Esophagus squamous epithelium (tissue), 5 donors: ENCODE measurements at regions not wholly inside any gene's neighbourhood (a gene's known extent, or its start where the extent isn't known, plus 50 kb on each side); places are given as distances from the start of the nearest gene placed in this dataset.

Experiments used
- DNase-seq: peaks from one replicate; lab custom pipeline; 2025; lab: John Stamatoyannopoulos, UW
- H3K27ac ChIP-seq, 4 donors: fragments of 200-600 bp; sonication (generic); one replicate each; pipeline ENCODE4 v1.5.1; 2016 to 2019; ENCODE audit warnings: mild to moderate bottlenecking in 1 of 4
- H3K27me3 ChIP-seq, 4 donors: fragments of 200-600 bp; sonication (generic); 1 replicate in 3 of 4; 2 replicates in 1 of 4; pipeline versions ENCODE4 v1.5.1 to v1.6.0; 2017 to 2021; ENCODE audit warnings: antibody characterized with exemption in 1 of 4
- H3K36me3 ChIP-seq, 3 donors: fragments of 200-600 bp; sonication (generic); one replicate each; pipeline ENCODE4 v1.5.1; 2016 to 2019
- H3K4me1 ChIP-seq, 3 donors: fragments of 200-600 bp; sonication (generic); one replicate each; pipeline ENCODE4 v1.5.1; 2017 to 2019
- H3K4me3 ChIP-seq, 4 donors: fragments of 200-600 bp; sonication (generic); 1 replicate in 3 of 4; 2 replicates in 1 of 4; pipeline ENCODE4 v1.5.1; 2016 to 2019; ENCODE audit warnings: mild to moderate bottlenecking in 2 of 4, moderate library complexity in 1 of 4
- H3K9me3 ChIP-seq, 3 donors: fragments of 200-600 bp; sonication (generic); one replicate each; pipeline ENCODE4 v1.5.1; 2016 to 2019
- POLR2A ChIP-seq, 4 donors: fragments of 450-650 bp; IDR thresholded peaks; one replicate each; pipeline ENCODE4 v1.6.1; 2017; ENCODE audit warnings: antibody characterized with exemption in 4 of 4, mild to moderate bottlenecking in 4 of 4, moderate library complexity in 3 of 4
- WGBS, 2 donors: methylation state at CpG; one replicate each; pipeline ENCODE4 v1.1.5; 2018; 5-methylcytosine and 5-hydroxymethylcytosine counted together
- intact Hi-C: fragments of 100-400 bp; cut with DNase I; formaldehyde crosslinking; loops from one replicate; pipeline ENCODE4 v1.15.0; 2022
- TF ChIP-seq, protein P1 (sequence below), 6 experiments: fragments of 450-650 bp in 4 of 6; fragments of 200-600 bp in 2 of 6; sonication (generic) in 2 of 6; IDR thresholded peaks; one replicate each; pipeline ENCODE4 v1.5.1; 2016 to 2019; ENCODE audit warnings: antibody characterized with exemption in 6 of 6, mild to moderate bottlenecking in 4 of 6, moderate library complexity in 4 of 6
- donor health status: DM: yes; HTN: yes; CAD: no.

DNA sequence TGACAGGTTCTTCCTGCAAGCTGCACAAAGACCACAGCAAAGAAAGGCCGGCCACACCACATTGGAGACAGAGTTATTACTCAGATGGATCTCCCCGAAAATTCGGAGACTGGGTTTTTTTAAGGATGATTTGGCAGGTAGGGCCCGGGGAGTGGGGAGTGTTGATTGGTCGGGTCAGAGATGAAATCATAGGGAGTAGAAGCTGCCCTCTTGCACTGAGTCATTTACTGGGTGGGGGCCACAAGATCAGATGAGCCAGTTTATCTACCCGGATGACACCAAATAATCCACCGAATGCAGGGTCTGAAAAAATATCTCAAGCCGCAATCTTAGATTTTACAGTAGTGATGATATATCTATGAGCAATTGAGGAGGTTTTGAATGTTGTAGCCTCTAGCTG lies 401.8 kb upstream of the FAT3 start:
- no peak overlapping the region for H3K27ac ChIP-seq
- H3K9me3 ChIP-seq = no peaks in the 10 kb centered on the region
- H3K4me3 ChIP-seq = no peak overlapping the region
- no peaks in the 10 kb centered on the region for H3K36me3 ChIP-seq
- no peak for DNase-seq
- H3K27me3 ChIP-seq = no peaks in the 10 kb centered on the region
- intact Hi-C loops = no loop called here
- no peaks in the 10 kb centered on the region for H3K4me1 ChIP-seq
- WGBS, 2 donors = 86 to 90% methylated on average over 8 of the region's 8 CpGs
- TF ChIP-seq POLR2A (IDR thresholded peaks at IDR 0.05) = no peak
- TF ChIP-seq, protein P1, sequence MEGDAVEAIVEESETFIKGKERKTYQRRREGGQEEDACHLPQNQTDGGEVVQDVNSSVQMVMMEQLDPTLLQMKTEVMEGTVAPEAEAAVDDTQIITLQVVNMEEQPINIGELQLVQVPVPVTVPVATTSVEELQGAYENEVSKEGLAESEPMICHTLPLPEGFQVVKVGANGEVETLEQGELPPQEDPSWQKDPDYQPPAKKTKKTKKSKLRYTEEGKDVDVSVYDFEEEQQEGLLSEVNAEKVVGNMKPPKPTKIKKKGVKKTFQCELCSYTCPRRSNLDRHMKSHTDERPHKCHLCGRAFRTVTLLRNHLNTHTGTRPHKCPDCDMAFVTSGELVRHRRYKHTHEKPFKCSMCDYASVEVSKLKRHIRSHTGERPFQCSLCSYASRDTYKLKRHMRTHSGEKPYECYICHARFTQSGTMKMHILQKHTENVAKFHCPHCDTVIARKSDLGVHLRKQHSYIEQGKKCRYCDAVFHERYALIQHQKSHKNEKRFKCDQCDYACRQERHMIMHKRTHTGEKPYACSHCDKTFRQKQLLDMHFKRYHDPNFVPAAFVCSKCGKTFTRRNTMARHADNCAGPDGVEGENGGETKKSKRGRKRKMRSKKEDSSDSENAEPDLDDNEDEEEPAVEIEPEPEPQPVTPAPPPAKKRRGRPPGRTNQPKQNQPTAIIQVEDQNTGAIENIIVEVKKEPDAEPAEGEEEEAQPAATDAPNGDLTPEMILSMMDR (IDR thresholded peaks at IDR 0.05) = no peak

DNA sequence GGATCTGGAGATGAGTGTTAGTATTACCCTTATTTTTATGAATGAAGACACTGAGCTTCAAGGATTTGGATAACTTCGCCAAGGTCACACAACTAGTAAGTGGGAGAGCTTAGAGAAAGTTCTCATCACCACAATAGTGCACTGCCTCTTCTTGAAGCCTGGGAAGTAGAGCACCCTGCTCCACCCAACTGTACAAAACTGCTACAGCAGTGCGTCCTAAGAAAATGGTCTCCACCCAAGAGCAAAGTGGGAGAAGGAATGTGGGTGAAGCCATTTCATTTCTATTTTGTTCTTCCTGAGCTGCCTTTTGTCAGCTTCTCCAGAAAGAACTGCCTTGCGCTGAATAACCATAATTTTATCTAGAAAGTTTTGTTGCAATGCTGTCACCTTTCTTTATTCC lies 403.9 kb upstream of the FAT3 start:
- 77 to 84% methylated on average over 3 of the region's 3 CpGs for WGBS, 2 donors
- H3K4me1 ChIP-seq = no peaks in the 10 kb centered on the region
- no peak for DNase-seq
- no peak overlapping the region for H3K27ac ChIP-seq
- no peak overlapping the region for H3K4me3 ChIP-seq
- no peaks in the 10 kb centered on the region for H3K36me3 ChIP-seq
- intact Hi-C loops = no loop called here
- H3K9me3 ChIP-seq = no peaks in the 10 kb centered on the region
- TF ChIP-seq, protein P1 (IDR thresholded peaks at IDR 0.05) = no peak
- no peak for TF ChIP-seq POLR2A (IDR thresholded peaks at IDR 0.05)
- H3K27me3 ChIP-seq = no peaks in the 10 kb centered on the region

DNA sequence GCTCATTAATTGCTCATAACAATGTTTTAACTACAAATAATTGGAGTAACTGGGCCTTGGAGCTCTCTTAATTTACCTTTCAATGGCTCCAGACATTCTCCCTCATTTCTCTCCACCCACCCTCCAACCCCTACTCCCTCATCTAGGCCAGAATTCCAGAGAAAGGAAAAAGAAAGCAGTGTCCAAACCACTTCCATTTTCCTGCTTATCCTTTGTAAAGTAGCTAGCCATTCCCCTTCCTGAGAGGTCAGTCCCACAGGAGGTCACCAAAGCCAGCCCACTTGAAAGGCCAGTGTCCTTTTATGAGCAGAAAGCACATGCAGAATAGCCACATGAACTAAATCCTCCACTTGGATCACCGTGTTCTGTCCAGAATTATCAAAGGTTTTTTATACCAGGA lies 404.8 kb upstream of the FAT3 start:
- intact Hi-C loops = no loop called here
- H3K4me3 ChIP-seq = no peak overlapping the region
- no peaks in the 10 kb centered on the region for H3K9me3 ChIP-seq
- H3K4me1 ChIP-seq = no peaks in the 10 kb centered on the region
- WGBS, 2 donors = 57 to 88% methylated on average over 1 of the region's 1 CpG
- DNase-seq = no peak
- H3K27ac ChIP-seq = no peak overlapping the region
- no peaks in the 10 kb centered on the region for H3K36me3 ChIP-seq
- no peaks in the 10 kb centered on the region for H3K27me3 ChIP-seq
- TF ChIP-seq, protein P1 (IDR thresholded peaks at IDR 0.05) = no peak
- TF ChIP-seq POLR2A (IDR thresholded peaks at IDR 0.05) = no peak

DNA sequence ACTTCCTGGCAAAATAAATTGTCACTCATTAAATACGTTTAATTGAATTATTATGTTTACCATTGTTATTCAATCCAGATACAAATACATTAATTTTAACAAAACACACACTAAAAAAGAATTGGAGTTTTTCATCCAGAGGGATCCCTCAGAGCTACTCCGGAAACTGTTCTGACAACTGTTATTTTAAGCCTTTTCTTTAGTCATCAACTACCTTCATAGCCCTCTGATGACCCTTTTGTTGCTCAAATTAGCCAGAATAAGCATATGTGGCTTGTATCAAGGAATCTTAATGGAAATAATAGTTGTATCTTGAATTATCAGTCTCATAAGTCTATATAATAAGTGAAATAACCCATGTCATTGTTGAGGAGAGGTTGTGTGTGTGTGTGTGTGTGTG lies 405.4 kb upstream of the FAT3 start:
- H3K27ac ChIP-seq = no peak overlapping the region
- intact Hi-C loops = no loop called here
- no peak for DNase-seq
- H3K27me3 ChIP-seq = no peaks in the 10 kb centered on the region
- no peaks in the 10 kb centered on the region for H3K9me3 ChIP-seq
- 60 to 74% methylated on average over 2 of the region's 2 CpGs for WGBS, 2 donors
- H3K4me1 ChIP-seq = no peaks in the 10 kb centered on the region
- TF ChIP-seq, protein P1 (IDR thresholded peaks at IDR 0.05) = no peak
- TF ChIP-seq POLR2A (IDR thresholded peaks at IDR 0.05) = no peak
- no peaks in the 10 kb centered on the region for H3K36me3 ChIP-seq
- H3K4me3 ChIP-seq = no peak overlapping the region

DNA sequence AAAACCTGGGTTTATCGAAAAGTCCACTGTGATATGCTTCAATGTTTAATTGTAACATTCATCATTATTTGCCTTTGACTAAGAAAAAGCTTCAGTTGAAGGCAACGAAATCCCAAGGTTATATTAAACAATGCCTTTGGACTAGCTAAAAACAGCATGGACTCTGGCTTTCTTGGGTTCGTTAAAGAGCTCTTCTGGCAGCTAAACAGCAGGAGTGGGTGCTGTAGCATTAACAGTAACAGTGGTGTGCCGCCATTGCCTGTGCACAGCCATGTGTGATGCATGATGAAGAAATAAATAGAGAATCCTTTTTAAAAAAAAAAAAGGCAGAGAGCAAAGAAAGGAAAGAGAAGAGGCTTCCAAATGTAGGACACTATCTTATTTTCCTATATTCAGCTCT lies 406.6 kb upstream of the FAT3 start:
- intact Hi-C loops = no loop called here
- no peaks in the 10 kb centered on the region for H3K4me1 ChIP-seq

More for the DNA sequence above, 406.6 kb upstream of the FAT3 start:
- no peak for DNase-seq
- Histone ChIP-seq H3K27me3 (no peaks in the 10 kb centered on the region), H3K4me3 (no peak overlapping the region), H3K27ac (no peak overlapping the region), H3K36me3 (no peaks in the 10 kb centered on the region), H3K9me3 (no peaks in the 10 kb centered on the region)
- WGBS, 2 donors = 60% methylated on average over 4 of the region's 4 CpGs
- TF ChIP-seq, protein P1 (IDR thresholded peaks at IDR 0.05) = no peak
- no peak for TF ChIP-seq POLR2A (IDR thresholded peaks at IDR 0.05)
